ENCODE measurements at regions not wholly inside any gene's neighbourhood (a gene's known extent, or its start where the extent isn't known, plus 50 kb on each side); places are given as distances from the start of the nearest gene placed in this dataset.

GRCh38 chr2:35508601-35509000 is 847.0 kb upstream of the CRIM1 start:
- ChIA-PET SMC1A (ENCODE audit: uncharacterized antibody, unreplicated experiment) (no interaction called here), CTCF (no interaction called here), POLR2A (no interaction called here), RAD21 (ENCODE audit: unreplicated experiment) (no interaction called here)
- DNase-seq (ENCODE audit: low read depth, low spot score): no peak
- intact Hi-C loops (cut with micrococcal nuclease; ENCODE audit: unreplicated experiment): no loop called here
- Histone ChIP-seq H3K36me3 (ENCODE audit: control insufficient read depth in 2 of 2, insufficient read depth in 2 of 2, low read length in 1 of 2) (no peaks in the 10 kb centered on the region), H3K4me3 (no peak overlapping the region), H3K9me3 (replicated peaks; ENCODE audit: control insufficient read depth, insufficient read depth, low read length) (no peaks in the 10 kb centered on the region), H3K4me2 (ENCODE audit: control insufficient read depth, insufficient read depth) (no peak overlapping the region), H4K20me1 (ENCODE audit: control insufficient read depth, insufficient read depth) (no peaks in the 10 kb centered on the region), H3K4me1 (ENCODE audit: control insufficient read depth, insufficient read depth, low read length) (no peaks in the 10 kb centered on the region), H2AFZ (ENCODE audit: control insufficient read depth, low read depth, low read length) (no peak overlapping the region), H3K79me2 (ENCODE audit: control insufficient read depth, insufficient read depth, low read length) (no peaks in the 10 kb centered on the region), H3K9ac (ENCODE audit: control insufficient read depth, insufficient read depth, low read length) (no peak overlapping the region), H3K27me3 (replicated peaks in 1 of 2; ENCODE audit: control insufficient read depth in 2 of 2, insufficient read depth in 2 of 2, low read length in 1 of 2) (no peaks in the 10 kb centered on the region), H3K27ac (ENCODE audit: control insufficient read depth, insufficient read depth) (no peak overlapping the region)
- WGBS (ENCODE audit: insufficient coverage, insufficient replicate concordance, low lambda C conversion rate, missing lambda C conversion rate): 70% methylated on average over 2 of the region's 2 CpGs
- no TSS peak for BruUV-seq (replicated peaks)
- no peak for ATAC-seq
- FAIRE-seq: peak; percentile 23
- TF ChIP-seq RFX5 (IDR thresholded peaks at IDR 0.05; ENCODE audit: low read depth, low read length): no peak
- TF ChIP-seq YY1 (IDR thresholded peaks at IDR 0.05; ENCODE audit: low read depth, low read length): no peak
- no peak for TF ChIP-seq TAF1 (IDR thresholded peaks at IDR 0.05; ENCODE audit: borderline replicate concordance, low read depth, low read length)
- TF ChIP-seq ZBTB40 (IDR thresholded peaks at IDR 0.05; ENCODE audit: borderline replicate concordance): no peak
- no peak for TF ChIP-seq JUND (IDR thresholded peaks at IDR 0.05; ENCODE audit: low read depth, low read length)
- no peak for TF ChIP-seq KAT2A (conservative IDR thresholded peaks at IDR 0.05; ENCODE audit: control insufficient read depth, low read depth, low read length)
- no peak for TF ChIP-seq NFXL1 (IDR thresholded peaks at IDR 0.05; ENCODE audit: borderline replicate concordance)
- no peak for TF ChIP-seq FOXM1 (IDR thresholded peaks at IDR 0.05; ENCODE audit: low read depth, low read length)
- no peak for TF ChIP-seq YBX1 (IDR thresholded peaks at IDR 0.05)
- no peak for TF ChIP-seq RB1 (IDR thresholded peaks at IDR 0.05; ENCODE audit: borderline replicate concordance)
- TF ChIP-seq, protein P1, sequence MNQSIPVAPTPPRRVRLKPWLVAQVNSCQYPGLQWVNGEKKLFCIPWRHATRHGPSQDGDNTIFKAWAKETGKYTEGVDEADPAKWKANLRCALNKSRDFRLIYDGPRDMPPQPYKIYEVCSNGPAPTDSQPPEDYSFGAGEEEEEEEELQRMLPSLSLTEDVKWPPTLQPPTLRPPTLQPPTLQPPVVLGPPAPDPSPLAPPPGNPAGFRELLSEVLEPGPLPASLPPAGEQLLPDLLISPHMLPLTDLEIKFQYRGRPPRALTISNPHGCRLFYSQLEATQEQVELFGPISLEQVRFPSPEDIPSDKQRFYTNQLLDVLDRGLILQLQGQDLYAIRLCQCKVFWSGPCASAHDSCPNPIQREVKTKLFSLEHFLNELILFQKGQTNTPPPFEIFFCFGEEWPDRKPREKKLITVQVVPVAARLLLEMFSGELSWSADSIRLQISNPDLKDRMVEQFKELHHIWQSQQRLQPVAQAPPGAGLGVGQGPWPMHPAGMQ (IDR thresholded peaks at IDR 0.05; ENCODE audit: borderline replicate concordance): no peak
- TF ChIP-seq CBX3 (IDR thresholded peaks at IDR 0.05; ENCODE audit: borderline replicate concordance, low read depth): no peak
- no peak for TF ChIP-seq POLR2AphosphoS5 (IDR thresholded peaks at IDR 0.05; ENCODE audit: low read length)
- no peak for TF ChIP-seq MAX (IDR thresholded peaks at IDR 0.05; ENCODE audit: low read depth, low read length)
- in situ Hi-C loops (cut with MboI): no loop called here

Measured in GM12878 (cell line).